ENCODE measurements at regions not wholly inside any gene's neighbourhood (a gene's known extent, or its start where the extent isn't known, plus 50 kb on each side); places are given as distances from the start of the nearest gene placed in this dataset.

DNA sequence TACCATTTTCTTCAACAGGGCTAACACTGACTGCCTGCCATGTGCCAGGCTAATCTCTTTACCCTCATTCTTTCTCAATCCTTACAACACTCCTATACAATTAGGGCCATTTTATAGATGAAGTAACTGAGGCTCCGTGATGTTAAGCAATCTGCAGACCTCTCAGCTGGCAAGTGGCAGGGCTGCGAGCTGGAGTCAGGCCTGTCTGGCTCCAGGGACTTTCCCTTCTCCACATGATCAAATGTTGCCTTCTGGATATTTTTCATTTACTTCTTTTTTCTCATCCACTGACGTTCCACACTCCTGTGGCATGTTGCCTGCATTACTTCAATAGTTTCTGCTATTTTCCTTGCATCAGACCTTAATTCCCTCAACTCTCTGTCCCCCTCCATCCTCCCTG is 55.2 kb upstream of the TAGAP start:
- DNase-seq (ENCODE audit: low read depth, low spot score) = no peak

DNA sequence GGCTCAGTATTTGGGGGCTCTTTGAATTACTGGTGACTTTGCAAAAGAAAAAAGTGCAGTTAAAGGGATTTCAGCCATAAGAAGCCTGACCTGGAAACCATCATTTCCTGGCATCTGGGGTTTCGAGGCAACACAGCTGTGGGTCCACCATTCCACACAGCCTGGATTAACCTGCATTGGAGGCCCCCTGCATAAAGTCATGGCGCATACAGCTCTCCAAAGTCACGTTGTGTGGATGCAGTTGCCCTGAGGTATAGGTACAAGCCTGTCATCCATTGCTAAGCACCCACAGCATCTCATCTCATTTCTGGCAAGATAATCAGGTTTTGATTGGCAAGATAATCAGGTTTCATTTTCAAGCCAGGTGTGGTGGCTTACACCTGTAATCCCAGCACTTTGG is 54.5 kb upstream of the TAGAP start:
- no peak for DNase-seq (ENCODE audit: low read depth, low spot score)

DNA sequence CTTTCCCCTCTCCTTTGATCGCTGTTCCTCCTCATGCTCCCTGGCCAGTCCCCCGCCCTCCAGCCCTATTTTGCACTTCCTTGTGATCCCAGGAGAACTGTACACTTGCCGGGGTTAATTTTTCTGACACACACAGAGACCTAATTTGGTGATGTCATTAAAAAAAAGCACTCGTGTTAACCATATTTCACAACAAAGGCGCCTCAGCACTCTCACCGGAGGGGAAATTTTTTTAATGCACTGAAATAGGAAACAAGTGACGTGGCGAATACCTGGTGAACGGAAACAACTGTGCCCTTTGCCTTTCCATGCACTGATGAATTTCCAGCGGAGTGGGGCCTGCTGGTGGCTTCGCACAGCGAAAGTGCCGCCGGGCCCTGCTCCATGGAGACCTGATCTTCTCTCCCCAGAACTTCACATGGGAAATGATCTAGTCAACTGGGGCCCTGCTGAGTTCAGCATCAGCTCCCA is 53.9 kb upstream of the TAGAP start:
- no peak for DNase-seq (ENCODE audit: low read depth, low spot score)

DNA sequence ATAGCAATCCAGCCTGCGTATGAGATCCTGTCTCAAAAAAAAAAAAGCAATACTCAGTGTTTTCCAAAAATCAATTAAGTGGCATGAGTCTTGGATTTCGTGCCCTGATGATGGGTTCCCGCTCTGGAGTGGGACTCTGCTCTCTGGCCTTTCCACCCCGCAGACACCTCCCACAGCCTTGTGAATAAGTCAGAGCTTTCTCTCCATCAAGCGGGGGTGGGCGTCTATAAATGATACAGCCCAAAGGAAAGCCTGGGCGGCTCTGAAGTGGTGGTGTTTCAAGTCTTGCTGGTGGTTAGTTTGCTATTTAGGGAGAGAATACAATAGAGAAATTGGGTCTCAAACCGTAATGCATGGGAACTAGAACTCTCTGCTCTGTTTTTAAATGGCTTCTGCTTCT is 52.5 kb upstream of the TAGAP start:
- DNase-seq (ENCODE audit: low read depth, low spot score) = no peak

- DNase-seq (ENCODE audit: low read depth, low spot score) = no peak
These were observed 50.8 kb upstream of the TAGAP start for GRCh38 chr6:159095616-159096015.

DNA sequence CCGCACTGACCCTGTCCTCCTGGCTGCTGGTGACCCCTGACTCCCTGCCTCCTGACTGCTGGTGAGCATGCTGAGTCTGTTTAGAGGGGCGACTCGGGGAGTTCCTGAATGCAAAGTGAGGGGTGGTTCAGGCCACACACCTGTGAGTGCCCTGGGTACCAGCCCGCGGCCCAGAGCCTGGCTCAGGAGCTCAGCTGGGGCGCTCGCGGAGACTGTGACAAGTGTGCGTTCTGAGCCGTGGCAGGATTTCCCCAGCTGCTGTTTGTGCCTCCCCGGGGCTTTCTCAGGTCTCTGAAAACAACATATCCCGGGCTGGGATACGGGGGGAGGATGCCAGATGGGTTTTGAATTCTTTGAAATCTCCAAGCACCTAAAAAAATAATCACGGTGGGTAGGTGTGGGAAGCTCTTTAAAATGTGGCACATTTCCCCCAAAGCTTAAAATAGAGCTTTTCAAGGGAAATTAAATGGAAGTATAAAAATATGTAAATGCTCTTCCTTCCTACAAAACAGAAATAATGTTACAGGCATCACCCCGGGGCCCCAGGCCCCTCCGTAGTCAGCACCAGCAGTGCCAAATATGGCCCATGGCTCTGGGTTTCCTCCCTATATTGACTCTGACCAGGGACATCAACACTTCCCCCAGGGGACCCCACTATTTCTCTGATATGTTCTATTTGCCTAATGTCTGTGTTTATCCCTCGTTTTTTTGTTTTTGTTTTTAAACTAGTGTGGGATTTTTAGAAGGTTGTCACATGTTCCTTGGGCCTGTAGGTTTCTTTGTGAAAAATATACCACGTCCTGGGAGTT is 49.9 kb upstream of the TAGAP start:
- no peak for DNase-seq (ENCODE audit: low read depth, low spot score)
